HL-60 (cell line): ENCODE measurements at regions not wholly inside any gene's neighbourhood (a gene's known extent, or its start where the extent isn't known, plus 50 kb on each side); places are given as distances from the start of the nearest gene placed in this dataset.

Experiments
- GABPA ChIP-seq: IDR thresholded peaks from 2 replicates; pipeline ENCODE4 v1.6.1; 2012; ENCODE audit warnings: low read depth
- POLR2AphosphoS5 ChIP-seq: IDR thresholded peaks from 2 replicates; pipeline ENCODE4 v1.6.1; 2012; ENCODE audit warnings: low read depth
- TF ChIP-seq, protein P1 (sequence below): IDR thresholded peaks from one replicate; pipeline ENCODE4 v1.5.1; 2011; ENCODE audit warnings: low read length, control low read depth, inconsistent platforms; ENCODE audit not compliant: insufficient read depth
- TF ChIP-seq, protein P2 (sequence below): IDR thresholded peaks from 2 replicates; pipeline ENCODE4 v1.6.1; 2012; ENCODE audit warnings: low read depth; ENCODE audit not compliant: insufficient replicate concordance

DNA sequence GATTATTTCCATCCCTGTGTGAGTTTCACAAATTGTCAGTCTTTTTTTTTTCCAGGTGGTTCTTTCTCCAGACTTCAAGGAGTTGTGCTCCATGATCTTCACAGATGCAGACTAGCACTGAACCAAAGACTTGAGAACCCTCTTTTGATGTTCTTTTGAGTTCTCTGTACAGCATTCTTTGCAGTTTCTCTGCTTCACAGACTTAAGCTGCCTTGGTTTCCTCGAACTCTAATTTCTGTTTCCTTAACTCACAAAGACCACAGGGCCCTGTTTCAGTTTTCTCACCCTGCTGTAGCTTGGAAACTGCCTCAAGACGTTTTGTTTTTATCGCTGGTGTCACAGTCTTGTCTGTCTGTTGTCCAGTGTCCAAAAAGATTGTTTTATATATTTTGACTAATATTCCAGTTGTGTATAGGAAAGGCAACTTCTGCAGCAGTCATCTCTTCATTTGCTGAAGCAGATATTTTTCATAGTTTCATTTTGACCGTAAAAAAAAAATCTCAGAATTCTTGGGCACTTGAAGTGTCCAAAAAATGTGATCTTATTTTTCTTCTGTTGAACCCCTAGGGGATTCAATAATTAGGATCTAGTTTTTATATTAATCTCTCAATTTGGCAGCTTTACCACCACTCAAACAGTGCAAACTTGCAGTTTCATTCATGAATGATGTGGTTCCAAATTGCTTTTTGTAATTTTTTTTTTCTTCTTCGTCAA, 97.0 kb upstream of the MC4R start:
- TF ChIP-seq, protein P1, sequence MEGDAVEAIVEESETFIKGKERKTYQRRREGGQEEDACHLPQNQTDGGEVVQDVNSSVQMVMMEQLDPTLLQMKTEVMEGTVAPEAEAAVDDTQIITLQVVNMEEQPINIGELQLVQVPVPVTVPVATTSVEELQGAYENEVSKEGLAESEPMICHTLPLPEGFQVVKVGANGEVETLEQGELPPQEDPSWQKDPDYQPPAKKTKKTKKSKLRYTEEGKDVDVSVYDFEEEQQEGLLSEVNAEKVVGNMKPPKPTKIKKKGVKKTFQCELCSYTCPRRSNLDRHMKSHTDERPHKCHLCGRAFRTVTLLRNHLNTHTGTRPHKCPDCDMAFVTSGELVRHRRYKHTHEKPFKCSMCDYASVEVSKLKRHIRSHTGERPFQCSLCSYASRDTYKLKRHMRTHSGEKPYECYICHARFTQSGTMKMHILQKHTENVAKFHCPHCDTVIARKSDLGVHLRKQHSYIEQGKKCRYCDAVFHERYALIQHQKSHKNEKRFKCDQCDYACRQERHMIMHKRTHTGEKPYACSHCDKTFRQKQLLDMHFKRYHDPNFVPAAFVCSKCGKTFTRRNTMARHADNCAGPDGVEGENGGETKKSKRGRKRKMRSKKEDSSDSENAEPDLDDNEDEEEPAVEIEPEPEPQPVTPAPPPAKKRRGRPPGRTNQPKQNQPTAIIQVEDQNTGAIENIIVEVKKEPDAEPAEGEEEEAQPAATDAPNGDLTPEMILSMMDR: no peak
- TF ChIP-seq, protein P2, sequence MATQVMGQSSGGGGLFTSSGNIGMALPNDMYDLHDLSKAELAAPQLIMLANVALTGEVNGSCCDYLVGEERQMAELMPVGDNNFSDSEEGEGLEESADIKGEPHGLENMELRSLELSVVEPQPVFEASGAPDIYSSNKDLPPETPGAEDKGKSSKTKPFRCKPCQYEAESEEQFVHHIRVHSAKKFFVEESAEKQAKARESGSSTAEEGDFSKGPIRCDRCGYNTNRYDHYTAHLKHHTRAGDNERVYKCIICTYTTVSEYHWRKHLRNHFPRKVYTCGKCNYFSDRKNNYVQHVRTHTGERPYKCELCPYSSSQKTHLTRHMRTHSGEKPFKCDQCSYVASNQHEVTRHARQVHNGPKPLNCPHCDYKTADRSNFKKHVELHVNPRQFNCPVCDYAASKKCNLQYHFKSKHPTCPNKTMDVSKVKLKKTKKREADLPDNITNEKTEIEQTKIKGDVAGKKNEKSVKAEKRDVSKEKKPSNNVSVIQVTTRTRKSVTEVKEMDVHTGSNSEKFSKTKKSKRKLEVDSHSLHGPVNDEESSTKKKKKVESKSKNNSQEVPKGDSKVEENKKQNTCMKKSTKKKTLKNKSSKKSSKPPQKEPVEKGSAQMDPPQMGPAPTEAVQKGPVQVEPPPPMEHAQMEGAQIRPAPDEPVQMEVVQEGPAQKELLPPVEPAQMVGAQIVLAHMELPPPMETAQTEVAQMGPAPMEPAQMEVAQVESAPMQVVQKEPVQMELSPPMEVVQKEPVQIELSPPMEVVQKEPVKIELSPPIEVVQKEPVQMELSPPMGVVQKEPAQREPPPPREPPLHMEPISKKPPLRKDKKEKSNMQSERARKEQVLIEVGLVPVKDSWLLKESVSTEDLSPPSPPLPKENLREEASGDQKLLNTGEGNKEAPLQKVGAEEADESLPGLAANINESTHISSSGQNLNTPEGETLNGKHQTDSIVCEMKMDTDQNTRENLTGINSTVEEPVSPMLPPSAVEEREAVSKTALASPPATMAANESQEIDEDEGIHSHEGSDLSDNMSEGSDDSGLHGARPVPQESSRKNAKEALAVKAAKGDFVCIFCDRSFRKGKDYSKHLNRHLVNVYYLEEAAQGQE: no peak
- TF ChIP-seq GABPA (no peak), POLR2AphosphoS5 (no peak)
